ENCODE measurements at regions not wholly inside any gene's neighbourhood (a gene's known extent, or its start where the extent isn't known, plus 50 kb on each side); places are given as distances from the start of the nearest gene placed in this dataset.

GRCh38 chr6:48016020-48016755 is 94.8 kb downstream of the PTCHD4 start:
- H3K4me3 ChIP-seq (replicated peaks in 1 of 3) = no peak overlapping the region
- no peak overlapping the region for H3K27ac ChIP-seq
- intact Hi-C loops (cut with DNase I) = no loop called here
- no peaks in the 10 kb centered on the region for H3K4me1 ChIP-seq
- no peak for TF ChIP-seq CTCF (IDR thresholded peaks at IDR 0.05)
- TF ChIP-seq POLR2A (IDR thresholded peaks at IDR 0.05) = no peak
- H3K27me3 ChIP-seq = no peaks in the 10 kb centered on the region
- WGBS, 2 donors = 90 to 95% methylated on average over 5 of the region's 5 CpGs
- no peaks in the 10 kb centered on the region for H3K36me3 ChIP-seq
- H3K9me3 ChIP-seq = no peaks in the 10 kb centered on the region
- DNase-seq = no peak

DNA sequence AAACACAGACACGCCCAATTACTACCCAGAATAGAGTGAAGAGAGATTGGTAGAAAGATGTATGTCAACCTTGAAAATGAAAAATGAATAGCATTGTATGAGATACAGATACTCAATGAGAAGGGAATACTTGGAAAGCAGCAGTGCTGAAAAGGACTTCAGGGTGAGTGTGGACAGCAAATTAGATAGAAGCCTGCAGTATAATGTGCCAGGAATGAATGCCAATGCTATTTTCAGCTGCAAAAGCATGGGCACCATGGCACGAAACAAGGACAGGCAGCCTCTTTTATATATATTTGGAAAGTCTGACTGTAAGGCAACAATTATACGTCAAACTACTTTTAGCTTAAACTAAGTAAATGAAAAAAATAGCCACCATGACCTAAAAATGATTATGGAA is 118.2 kb downstream of the PTCHD4 start:
- DNase-seq = no peak
- H3K9me3 ChIP-seq = no peaks in the 10 kb centered on the region
- H3K4me3 ChIP-seq (replicated peaks in 1 of 3) = no peak overlapping the region
- no peaks in the 10 kb centered on the region for H3K27me3 ChIP-seq
- intact Hi-C loops (cut with DNase I) = no loop called here
- no peaks in the 10 kb centered on the region for H3K36me3 ChIP-seq
- H3K27ac ChIP-seq = no peak overlapping the region
- TF ChIP-seq CTCF (IDR thresholded peaks at IDR 0.05) (no peak), POLR2A (IDR thresholded peaks at IDR 0.05) (no peak)
- no peaks in the 10 kb centered on the region for H3K4me1 ChIP-seq
- WGBS, 2 donors = 82 to 92% methylated on average over 3 of the region's 3 CpGs

DNA sequence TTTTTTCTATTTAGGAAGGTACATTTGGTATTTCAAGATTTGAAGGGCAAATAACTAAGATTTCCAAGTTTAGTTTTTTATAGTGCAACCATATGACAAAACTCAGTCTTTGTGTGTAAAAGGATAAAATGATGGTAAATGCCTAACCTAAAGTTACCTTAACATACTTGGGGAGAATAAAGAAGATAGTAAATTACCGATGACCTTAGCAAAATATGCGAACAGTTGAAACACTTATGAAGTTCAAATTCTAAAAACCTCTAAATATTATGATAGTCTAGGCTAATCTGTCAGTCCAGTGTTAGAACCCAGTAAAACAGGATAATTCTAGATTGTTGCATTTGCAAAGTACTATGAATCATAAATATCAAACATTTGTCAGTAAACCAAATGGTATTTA is 127.5 kb downstream of the PTCHD4 start:
- H3K9me3 ChIP-seq = no peaks in the 10 kb centered on the region
- no peak for DNase-seq
- no peaks in the 10 kb centered on the region for H3K36me3 ChIP-seq
- no peaks in the 10 kb centered on the region for H3K4me1 ChIP-seq
- H3K27me3 ChIP-seq = no peaks in the 10 kb centered on the region
- no peak overlapping the region for H3K4me3 ChIP-seq (replicated peaks in 1 of 3)
- intact Hi-C loops (cut with DNase I) = no loop called here
- H3K27ac ChIP-seq = no peak overlapping the region
- TF ChIP-seq CTCF (IDR thresholded peaks at IDR 0.05) = no peak
- no peak for TF ChIP-seq POLR2A (IDR thresholded peaks at IDR 0.05)
- WGBS, 2 donors = 93 to 98% methylated on average over 2 of the region's 2 CpGs

DNA sequence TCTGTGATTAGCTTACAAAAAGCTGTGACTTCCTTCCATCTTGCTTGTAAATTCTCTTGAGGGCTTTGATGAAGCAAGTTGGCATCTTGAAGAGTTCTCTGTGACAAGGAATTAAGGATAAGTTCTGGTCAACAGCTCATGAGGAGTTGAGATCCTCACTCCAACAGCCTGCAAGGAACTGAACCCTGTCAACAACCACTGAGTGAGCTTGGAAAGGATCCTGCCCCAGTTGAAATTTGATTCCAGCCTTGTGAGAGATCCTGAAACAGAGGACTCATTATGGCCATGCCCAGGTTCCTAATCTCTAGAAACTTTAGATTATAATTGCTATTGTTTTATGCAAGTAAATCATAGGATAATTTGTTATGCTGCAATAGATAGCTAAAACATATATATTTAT is 133.7 kb downstream of the PTCHD4 start:
- intact Hi-C loops (cut with DNase I) = no loop called here
- TF ChIP-seq POLR2A (IDR thresholded peaks at IDR 0.05) (no peak), CTCF (IDR thresholded peaks at IDR 0.05) (no peak)
- Histone ChIP-seq H3K27me3 (no peaks in the 10 kb centered on the region), H3K36me3 (no peaks in the 10 kb centered on the region), H3K27ac (no peak overlapping the region), H3K4me1 (no peaks in the 10 kb centered on the region), H3K4me3 (replicated peaks in 1 of 3) (no peak overlapping the region), H3K9me3 (no peaks in the 10 kb centered on the region)
- no peak for DNase-seq

DNA sequence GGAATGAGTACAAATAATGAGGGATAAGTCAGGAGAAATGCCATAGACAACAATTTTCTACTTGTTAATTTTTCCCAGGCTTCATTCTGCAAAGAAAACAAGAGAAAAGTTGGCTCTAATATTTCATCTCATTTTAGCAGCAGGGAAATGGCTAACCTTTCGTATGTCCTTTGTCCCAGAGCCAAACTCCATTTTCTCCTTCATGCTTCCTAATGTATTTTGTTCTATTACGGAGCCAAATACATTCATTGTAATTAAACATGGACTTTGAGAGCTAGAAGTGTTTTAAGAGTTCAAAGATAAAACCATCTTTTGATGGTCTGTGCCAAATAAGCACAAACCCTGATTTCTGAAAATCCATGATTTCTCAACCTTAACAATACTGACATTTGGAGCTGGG is 136.9 kb downstream of the PTCHD4 start:
- Histone ChIP-seq H3K36me3 (no peaks in the 10 kb centered on the region), H3K27ac (no peak overlapping the region), H3K9me3 (no peaks in the 10 kb centered on the region), H3K27me3 (no peaks in the 10 kb centered on the region), H3K4me1 (peaks cover 0 to 3% of the 10 kb centered on the region in 2 donors), H3K4me3 (replicated peaks in 1 of 3) (no peak overlapping the region)
- TF ChIP-seq POLR2A (IDR thresholded peaks at IDR 0.05) = no peak
- no peak for TF ChIP-seq CTCF (IDR thresholded peaks at IDR 0.05)
- intact Hi-C loops (cut with DNase I) = no loop called here
- WGBS, 2 donors = 63 to 75% methylated on average over 2 of the region's 2 CpGs
- no peak for DNase-seq

Data from thyroid gland (tissue), 4 donors.